ENCODE measurements at regions not wholly inside any gene's neighbourhood (a gene's known extent, or its start where the extent isn't known, plus 50 kb on each side); places are given as distances from the start of the nearest gene placed in this dataset.

DNA sequence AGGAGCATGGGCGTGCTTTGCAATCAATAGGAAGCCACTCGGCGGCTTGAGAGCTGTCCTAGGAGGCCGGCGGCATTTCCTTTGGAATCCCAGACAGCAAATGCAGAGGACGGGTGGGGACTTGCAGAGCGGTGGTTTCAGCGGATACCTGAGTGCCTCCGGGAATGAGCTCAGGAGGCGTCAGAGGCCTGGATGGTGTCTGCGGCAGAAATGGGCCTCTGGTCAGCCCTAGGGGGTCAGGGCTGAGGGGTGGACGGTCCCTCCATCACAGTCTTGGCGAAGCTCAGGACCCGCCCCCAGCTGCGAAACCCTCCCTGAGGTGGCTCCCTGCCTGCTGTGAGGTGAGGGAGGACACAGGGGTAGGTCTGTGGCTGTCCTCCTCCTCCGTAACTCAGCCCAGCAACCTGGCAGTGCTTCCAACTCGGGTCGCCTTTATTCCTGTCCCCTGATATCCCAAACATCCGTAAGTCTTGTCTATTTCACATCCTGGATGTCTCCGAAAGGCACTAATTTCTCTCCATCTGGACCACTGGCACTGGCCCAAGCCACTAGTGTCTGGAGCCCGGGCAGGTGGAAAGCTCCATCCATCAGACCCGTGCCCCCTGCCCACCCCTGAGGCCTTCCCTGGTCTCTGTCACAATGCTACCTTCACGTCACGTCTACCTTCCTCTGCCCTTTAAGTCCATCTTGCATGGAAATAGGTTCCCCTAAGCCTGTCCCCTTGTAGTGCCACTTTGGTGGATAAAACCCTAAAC lies 686.6 kb downstream of the BRD1 start:
- no peak for DNase-seq

GRCh38 chr22:49139492-49140151 lies 688.1 kb downstream of the BRD1 start:
- DNase-seq: no peak

DNA sequence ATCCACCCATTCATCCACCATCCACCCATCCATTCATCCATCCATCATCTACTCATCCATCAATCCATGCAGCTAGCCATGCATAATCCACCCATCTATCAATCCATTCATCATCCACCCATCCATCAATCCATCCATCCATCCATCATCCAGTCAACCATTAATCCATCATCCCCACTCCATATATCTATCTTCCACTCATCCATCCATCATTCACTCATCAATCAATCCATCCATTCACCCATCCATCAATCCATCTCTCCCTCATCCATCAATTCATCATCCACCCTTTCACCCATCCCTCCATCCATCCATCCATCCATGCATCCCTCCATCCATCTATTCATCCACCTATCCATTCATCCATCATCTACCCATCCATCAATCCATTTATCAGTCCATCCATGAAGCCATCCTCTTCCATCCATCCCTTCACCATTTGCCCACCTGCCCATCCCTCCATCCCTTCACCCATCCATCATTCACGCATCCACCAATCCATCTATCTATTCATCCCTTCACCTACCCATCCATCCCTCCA lies 689.4 kb downstream of the BRD1 start:
- no peak for DNase-seq

- no peak for DNase-seq
Measured at GRCh38 chr22:49137206-49137840, 690.4 kb downstream of the BRD1 start.

DNA sequence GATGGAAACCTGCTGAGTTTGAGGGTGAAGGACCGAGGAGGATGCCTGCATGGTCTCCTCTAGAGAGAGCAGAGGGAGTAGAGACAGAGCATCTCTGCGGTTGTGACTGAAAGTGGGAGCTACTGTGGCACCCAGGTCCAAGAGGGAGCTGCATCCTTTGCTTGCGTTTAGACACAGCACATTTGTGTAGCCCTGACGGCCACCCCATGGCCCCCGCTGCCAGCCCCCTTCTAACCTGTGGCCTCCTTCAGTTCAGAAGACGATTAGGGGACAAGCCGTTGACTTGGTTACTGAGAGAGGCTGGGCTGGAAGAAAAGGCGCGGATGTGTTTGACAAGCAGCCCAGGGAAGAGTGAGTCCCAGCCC lies 690.9 kb downstream of the BRD1 start:
- no peak for DNase-seq

GRCh38 chr22:49136041-49136815 lies 691.4 kb downstream of the BRD1 start:
- no peak for DNase-seq

- DNase-seq: no peak
Measured at GRCh38 chr22:49134076-49134475, 693.6 kb downstream of the BRD1 start.

- DNase-seq: no peak
Measured at GRCh38 chr22:49133541-49133940, 694.1 kb downstream of the BRD1 start.

DNA sequence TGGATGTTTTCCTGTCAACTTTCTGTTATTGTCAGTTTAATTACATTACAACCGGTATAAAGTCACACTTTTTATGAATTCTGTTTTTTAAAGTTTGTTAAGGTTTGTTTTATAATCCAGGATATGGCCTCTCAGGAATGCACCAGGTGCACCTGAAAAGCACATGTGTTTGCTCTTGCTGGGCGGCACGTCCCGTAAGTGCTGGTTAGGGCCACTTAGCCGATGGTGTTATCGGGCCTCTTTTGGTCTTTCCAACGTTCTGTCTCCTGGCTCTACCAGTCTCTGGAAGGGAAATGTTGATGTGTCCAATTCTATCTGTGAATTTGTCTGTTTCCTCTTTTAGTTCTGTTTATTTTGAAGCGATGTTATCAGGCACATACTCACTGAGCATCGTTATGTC lies 695.7 kb downstream of the BRD1 start:
- DNase-seq: no peak

DNA sequence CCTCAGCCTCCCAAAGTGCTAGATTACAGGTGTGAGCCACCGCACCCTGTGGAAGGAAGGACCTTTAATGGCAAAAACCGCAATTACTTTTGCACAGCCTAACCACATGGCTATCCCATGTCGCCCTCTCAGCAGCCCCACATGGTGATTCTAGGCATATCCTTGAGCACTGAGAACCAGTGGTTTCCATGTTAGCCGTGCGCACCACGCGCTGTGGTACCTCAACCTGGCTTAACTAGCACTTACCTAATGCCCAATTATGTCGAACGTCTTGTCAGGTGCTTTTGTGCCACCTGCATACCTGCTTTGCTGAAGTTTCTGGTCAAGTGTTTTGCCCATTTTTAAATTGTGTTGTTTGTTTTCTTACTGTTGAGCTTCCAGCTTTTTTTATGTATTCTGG lies 697.9 kb downstream of the BRD1 start:
- DNase-seq: no peak

- DNase-seq: no peak
Measured at GRCh38 chr22:49128874-49129273, 698.8 kb downstream of the BRD1 start.

DNA sequence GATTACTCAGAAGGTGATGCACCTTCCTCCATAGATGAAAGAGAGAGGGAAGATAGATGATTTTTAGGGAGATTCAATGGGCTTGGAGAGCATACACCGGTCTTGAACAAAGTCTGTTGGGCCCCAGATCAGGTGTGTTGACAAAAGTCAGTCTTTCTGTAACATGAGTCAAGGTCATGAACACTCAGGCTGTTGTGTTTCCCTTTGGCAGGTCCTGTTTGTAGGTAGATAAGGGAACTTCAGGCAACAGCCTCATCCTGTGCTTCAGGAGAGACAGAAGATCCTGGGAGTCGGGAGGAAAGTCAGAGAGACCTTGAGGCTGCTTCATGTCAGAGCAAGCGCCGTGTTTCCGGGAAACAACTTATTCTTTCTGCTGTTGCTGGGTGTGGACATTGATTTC lies 703.1 kb downstream of the BRD1 start:
- no peak for DNase-seq

GRCh38 chr22:49123621-49124192 lies 704.0 kb downstream of the BRD1 start:
- DNase-seq: no peak

DNA sequence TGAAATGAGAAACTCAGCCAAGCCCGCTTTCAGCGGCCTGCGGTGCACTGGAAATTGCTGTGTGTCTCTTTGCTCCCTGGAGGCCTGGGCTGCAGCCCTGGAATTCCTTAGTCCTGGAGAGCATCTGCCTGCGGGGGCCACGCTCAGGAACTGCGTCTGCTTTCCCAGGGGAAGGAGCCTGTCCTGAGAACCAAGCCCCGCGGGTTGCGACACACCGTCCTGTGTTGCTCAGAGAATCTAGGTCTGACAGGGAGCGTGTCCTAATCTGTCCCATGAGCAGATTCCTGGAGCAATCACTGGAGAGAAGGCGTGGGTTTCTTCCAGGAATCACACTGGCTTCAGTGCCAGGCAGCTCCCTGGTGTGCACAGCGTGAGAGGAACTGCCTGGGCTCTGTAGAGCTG lies 708.1 kb downstream of the BRD1 start:
- DNase-seq: no peak

DNA sequence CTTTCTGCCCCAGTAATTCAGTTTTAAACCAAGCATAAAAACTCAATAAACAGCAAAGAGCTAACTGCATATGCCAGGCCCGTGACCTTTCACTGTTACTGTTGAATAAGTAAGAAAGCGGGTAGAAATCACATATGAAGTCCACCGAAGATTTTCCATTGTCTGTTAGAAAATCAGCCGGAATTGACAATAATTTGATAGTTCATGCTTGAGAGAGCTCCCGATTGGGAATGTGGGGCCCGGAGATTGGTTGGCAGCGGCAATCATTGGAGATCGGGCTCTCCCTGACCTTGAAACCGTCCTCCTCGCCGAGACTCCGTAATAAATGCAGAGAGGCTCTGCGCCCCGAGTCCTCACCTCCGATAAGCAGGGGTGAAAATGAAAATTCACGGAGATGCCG lies 709.6 kb downstream of the BRD1 start:
- no peak for DNase-seq

DNA sequence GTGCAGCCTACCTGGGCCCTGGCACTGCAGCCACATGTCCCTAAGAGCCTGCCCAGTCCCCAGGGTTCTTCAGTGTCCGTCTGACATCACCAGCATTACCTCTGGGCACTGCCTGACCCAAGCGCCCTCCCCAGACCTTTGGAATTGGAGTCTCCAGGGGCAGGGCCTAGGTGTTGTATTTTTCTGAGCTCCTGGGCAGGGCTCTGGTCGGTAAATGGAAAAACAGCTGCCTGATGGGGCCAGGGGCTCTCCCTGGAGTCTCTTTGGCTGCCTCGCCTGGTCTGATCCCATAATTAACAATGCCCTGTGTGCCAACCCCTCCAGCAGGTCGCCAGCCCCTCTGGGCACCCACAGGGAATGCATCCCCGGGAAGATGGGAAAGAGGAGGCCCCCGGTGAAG lies 710.2 kb downstream of the BRD1 start:
- no peak for DNase-seq

GRCh38 chr22:49116486-49117120 lies 711.1 kb downstream of the BRD1 start:
- DNase-seq: no peak

- DNase-seq: no peak
Measured at GRCh38 chr22:49116021-49116420, 711.7 kb downstream of the BRD1 start.

GRCh38 chr22:49115197-49115596 lies 712.5 kb downstream of the BRD1 start:
- no peak for DNase-seq

DNA sequence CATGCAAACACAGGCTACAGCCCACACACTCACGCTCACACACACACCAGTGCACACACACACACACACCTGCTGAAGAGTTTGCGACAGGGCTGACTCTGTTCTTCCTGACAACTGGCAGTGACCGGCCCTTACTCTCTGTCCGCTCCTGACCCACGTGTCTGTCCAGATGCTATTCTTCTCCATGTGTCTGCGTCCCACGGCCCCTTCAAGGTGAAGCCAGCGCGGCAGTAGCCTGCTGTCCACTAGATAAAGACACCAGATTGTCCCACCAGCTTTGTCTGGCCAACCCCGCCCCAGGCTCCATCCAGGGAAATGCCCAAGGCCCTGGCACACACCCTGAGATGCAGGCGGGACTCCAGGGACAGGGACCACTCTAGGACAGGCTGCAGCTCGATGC lies 713.9 kb downstream of the BRD1 start:
- DNase-seq: no peak

DNA sequence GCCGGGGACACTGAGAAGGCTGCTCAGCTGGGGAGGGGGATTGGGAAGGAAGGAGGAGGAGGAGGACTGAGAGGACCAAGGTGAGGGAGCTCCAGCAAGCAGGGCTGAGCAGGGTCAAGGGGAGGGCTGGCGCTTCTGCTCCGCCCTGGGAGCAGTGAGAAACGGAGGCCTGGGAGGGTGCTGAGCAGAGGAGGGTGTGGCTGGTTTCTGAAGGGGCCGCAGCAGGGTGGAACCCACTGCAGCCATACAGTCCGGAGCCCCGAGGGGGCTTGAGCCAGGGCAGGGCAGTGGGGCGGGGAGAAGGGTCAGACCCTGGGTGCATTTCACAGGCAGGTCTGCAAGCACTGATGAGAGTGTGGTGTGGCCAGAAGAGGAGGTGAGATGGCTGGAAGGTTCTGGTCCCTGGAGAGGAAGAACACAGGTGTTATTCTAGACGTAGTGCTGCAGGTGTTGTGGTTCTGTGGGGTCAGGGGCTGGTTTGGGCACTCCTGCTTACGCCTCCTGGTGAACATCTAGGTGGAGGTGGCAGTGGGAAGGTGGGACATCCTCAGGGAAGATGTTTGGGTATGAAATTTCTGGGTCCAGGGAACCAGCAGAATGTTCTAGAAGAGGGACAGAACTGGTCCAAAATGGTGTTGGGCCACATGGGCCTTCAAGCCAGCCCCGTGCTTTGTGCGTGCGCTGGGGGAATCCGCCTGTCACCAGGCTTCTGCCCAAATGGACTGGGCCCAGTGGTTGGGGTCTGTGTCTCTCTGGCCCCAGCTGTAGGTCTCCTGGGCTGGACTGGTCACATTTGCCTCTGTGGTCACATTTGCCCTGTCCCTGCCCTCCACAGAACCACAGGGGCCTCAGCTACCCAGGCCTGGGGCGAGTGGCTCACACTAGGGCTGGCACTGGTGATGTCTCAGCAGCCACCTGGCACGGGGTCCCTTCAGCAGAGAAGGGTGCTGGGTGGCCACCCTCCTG lies 714.7 kb downstream of the BRD1 start:
- no peak for DNase-seq

All from CD4-positive, alpha-beta T cell treated with Interleukin-1 beta for 1 hour (primary cell).